H9 (cell line): ENCODE measurements at regions not wholly inside any gene's neighbourhood (a gene's known extent, or its start where the extent isn't known, plus 50 kb on each side); places are given as distances from the start of the nearest gene placed in this dataset.

Experiments
- DNase-seq: peaks from one replicate; pipeline ENCODE4 v3.0.0-alpha.2; 2017
- H2AFZ ChIP-seq: one replicate; pipeline ENCODE4 v1.6.1; 2013; ENCODE audit warnings: mild to moderate bottlenecking, low read length, control low read depth, moderate library complexity
- H2AK5ac ChIP-seq: 2 replicates; pipeline ENCODE4 v1.6.1; 2013; ENCODE audit warnings: low read length, control low read depth, mixed read lengths; ENCODE audit not compliant: insufficient read length
- H2BK120ac ChIP-seq: one replicate; pipeline ENCODE4 v1.6.1; 2013; ENCODE audit warnings: low read depth, mild to moderate bottlenecking, low read length, control low read depth, inconsistent platforms; ENCODE audit not compliant: poor library complexity, severe bottlenecking
- H2BK12ac ChIP-seq: 2 replicates; pipeline ENCODE4 v1.6.1; 2013; ENCODE audit warnings: low read length, control low read depth, mixed read lengths, low read depth; ENCODE audit not compliant: insufficient read length
- H2BK15ac ChIP-seq: 2 replicates; pipeline ENCODE4 v1.6.1; 2013; ENCODE audit warnings: low read depth, low read length, control low read depth
- H2BK20ac ChIP-seq: one replicate; pipeline ENCODE4 v1.6.1; 2013; ENCODE audit warnings: low read depth, mild to moderate bottlenecking, low read length, control low read depth, inconsistent platforms; ENCODE audit not compliant: poor library complexity, severe bottlenecking
- H2BK5ac ChIP-seq: 2 replicates; pipeline ENCODE4 v1.6.1; 2013; ENCODE audit warnings: low read length, control low read depth, mixed read lengths; ENCODE audit not compliant: insufficient read length
- H3K14ac ChIP-seq: 2 replicates; pipeline ENCODE4 v1.6.1; 2013; ENCODE audit warnings: low read length, control low read depth; ENCODE audit not compliant: insufficient read depth
- H3K18ac ChIP-seq: 2 replicates; pipeline ENCODE4 v1.6.1; 2013; ENCODE audit warnings: low read depth, mild to moderate bottlenecking, mixed read lengths, low read length, control low read depth; ENCODE audit not compliant: insufficient read length
- H3K23ac ChIP-seq: 2 replicates; pipeline ENCODE4 v1.6.1; 2013; ENCODE audit warnings: low read length, control low read depth, mixed read lengths, low read depth; ENCODE audit not compliant: insufficient read length
- H3K23me2 ChIP-seq: 2 replicates; pipeline ENCODE4 v1.6.1; 2013; ENCODE audit warnings: low read depth, mild to moderate bottlenecking, mixed read lengths, low read length, control low read depth; ENCODE audit not compliant: insufficient read length, poor library complexity, severe bottlenecking
- H3K27ac ChIP-seq: 2 replicates; pipeline ENCODE4 v1.5.1; 2013; ENCODE audit warnings: low read length, control low read depth, mixed read lengths, low read depth; ENCODE audit not compliant: insufficient read length
- H3K27me3 ChIP-seq: 2 replicates; pipeline ENCODE4 v1.6.1; 2013; ENCODE audit warnings: low read length, control low read depth, inconsistent platforms; ENCODE audit not compliant: insufficient read depth
- H3K4ac ChIP-seq: 2 replicates; pipeline ENCODE4 v1.6.1; 2013; ENCODE audit warnings: low read depth, mild to moderate bottlenecking, control low read depth, inconsistent platforms, low read length, moderate library complexity
- H3K4me1 ChIP-seq: 2 replicates; pipeline ENCODE4 v1.6.1; 2013; ENCODE audit warnings: low read length, control low read depth, inconsistent platforms; ENCODE audit not compliant: insufficient read depth
- H3K4me2 ChIP-seq: 2 replicates; pipeline ENCODE4 v1.6.1; 2013; ENCODE audit warnings: low read length, control low read depth, mixed read lengths; ENCODE audit not compliant: insufficient read length, insufficient read depth
- H3K56ac ChIP-seq: 2 replicates; pipeline ENCODE4 v1.6.1; 2013; ENCODE audit warnings: low read depth, mild to moderate bottlenecking, mixed read lengths, low read length, control low read depth; ENCODE audit not compliant: insufficient read length
- H3K79me1 ChIP-seq: 2 replicates; pipeline ENCODE4 v1.6.1; 2013; ENCODE audit warnings: low read depth, mild to moderate bottlenecking, moderate library complexity, low read length, control low read depth, inconsistent platforms; ENCODE audit not compliant: insufficient read depth, poor library complexity, severe bottlenecking
- H3K79me2 ChIP-seq: 2 replicates; pipeline ENCODE4 v1.6.1; 2013; ENCODE audit warnings: low read length, control low read depth, inconsistent platforms; ENCODE audit not compliant: insufficient read depth
- H3K9ac ChIP-seq: 2 replicates; pipeline ENCODE4 v1.6.1; 2013; ENCODE audit warnings: low read length, control low read depth, mixed read lengths; ENCODE audit not compliant: insufficient read length; ENCODE audit errors: extremely low read depth
- H3K9me3 ChIP-seq: one replicate; pipeline ENCODE4 v1.6.1; 2013; ENCODE audit warnings: low read depth, low read length, inconsistent platforms; ENCODE audit not compliant: control insufficient read depth
- H3T11ph ChIP-seq: one replicate; pipeline ENCODE4 v1.6.1; 2013; ENCODE audit warnings: mild to moderate bottlenecking, low read length, control low read depth, inconsistent platforms
- H4K20me1 ChIP-seq: one replicate; pipeline ENCODE4 v1.6.1; 2013; ENCODE audit not compliant: control insufficient read depth, insufficient read length, insufficient read depth
- H4K5ac ChIP-seq: 2 replicates; pipeline ENCODE4 v1.6.1; 2013; ENCODE audit warnings: low read depth, mild to moderate bottlenecking, mixed read lengths, low read length, control low read depth; ENCODE audit not compliant: insufficient read length
- H4K8ac ChIP-seq: replicated peaks from 2 replicates; pipeline ENCODE4 v1.6.1; 2013; ENCODE audit warnings: low read length, control low read depth, mixed read lengths, low read depth; ENCODE audit not compliant: insufficient read length
- H4K91ac ChIP-seq: 2 replicates; pipeline ENCODE4 v1.6.1; 2013; ENCODE audit warnings: low read depth, mild to moderate bottlenecking, moderate library complexity, mixed read lengths, low read length, control low read depth; ENCODE audit not compliant: insufficient read length
- H3K27ac Mint-ChIP-seq, 3 experiments: 2 replicates in 2 of 3; 3 replicates in 1 of 3; pipeline ENCODE4 v1.8.0; 2020 to 2021; ENCODE audit warnings: mixed read lengths in 3 of 3, mild to moderate bottlenecking in 1 of 3, moderate library complexity in 1 of 3
- H3K27me3 Mint-ChIP-seq: 2 replicates; pipeline ENCODE4 v1.8.0; 2021; ENCODE audit warnings: low read depth, mild to moderate bottlenecking, moderate library complexity, mixed read lengths
- H3K36me3 Mint-ChIP-seq, 3 experiments: 2 replicates in 2 of 3; 3 replicates in 1 of 3; pipeline ENCODE4 v1.8.0; 2020 to 2021; ENCODE audit warnings: low read depth in 3 of 3, mixed read lengths in 3 of 3; ENCODE audit not compliant: insufficient read depth in 1 of 3
- H3K4me1 Mint-ChIP-seq, 2 experiments: 2 replicates each; pipeline ENCODE4 v1.8.0; 2020; ENCODE audit warnings: mixed read lengths in 2 of 2
- H3K4me3 Mint-ChIP-seq, 2 experiments: 2 replicates in 1 of 2; 3 replicates in 1 of 2; pipeline ENCODE4 v1.8.0; 2020 to 2021; ENCODE audit warnings: mild to moderate bottlenecking in 2 of 2, mixed read lengths in 2 of 2, moderate library complexity in 1 of 2
- H3K9me3 Mint-ChIP-seq, 2 experiments: 2 replicates in 1 of 2; 3 replicates in 1 of 2; pipeline ENCODE4 v1.8.0; 2020; ENCODE audit warnings: mild to moderate bottlenecking in 2 of 2, mixed read lengths in 2 of 2, moderate library complexity in 1 of 2
- CTCF ChIP-seq: fragments of 200-600 bp; sonication (generic); conservative IDR thresholded peaks from 3 replicates; pipeline ENCODE4 v1.8.0; 2021; ENCODE audit warnings: antibody characterized with exemption, mild to moderate bottlenecking
- WGBS: extraction: QIAGEN DNeasy Blood & Tissue Kit; methylation state at CpG from one replicate; pipeline ENCODE4 v1.1.7; 2013; ENCODE audit warnings: missing lambda C conversion rate, low lambda C conversion rate, mixed read lengths; ENCODE audit not compliant: insufficient read length; ENCODE audit errors: extremely low coverage; 5-methylcytosine and 5-hydroxymethylcytosine counted together

GRCh38 chr22:33119044-33119443 lies 60.9 kb upstream of the SYN3 start:
- DNase-seq = no peak

More at GRCh38 chr22:33119044-33119443, 60.9 kb upstream of the SYN3 start:
- peaks cover 0 to 5% of the 10 kb centered on the region in 2 experiments; a peak in 2 of 4 replicates for H3K4me1 Mint-ChIP-seq
- Histone ChIP-seq H3K79me1 (no peaks in the 10 kb centered on the region), H3K79me2 (no peaks in the 10 kb centered on the region), H3K23ac (no peak overlapping the region), H4K8ac (no peak overlapping the region), H2BK12ac (no peak overlapping the region), H4K20me1 (no peaks in the 10 kb centered on the region), H4K91ac (no peak overlapping the region), H2BK15ac (no peak overlapping the region), H3K18ac (no peak overlapping the region), H3K4ac (no peak overlapping the region), H3T11ph (no peak overlapping the region), H2AFZ (no peak overlapping the region), H3K27me3 (no peaks in the 10 kb centered on the region), H2BK20ac (no peak overlapping the region), H2BK120ac (no peak overlapping the region), H3K9ac (no peak overlapping the region), H3K14ac (no peak overlapping the region), H4K5ac (no peak overlapping the region), H3K9me3 (no peaks in the 10 kb centered on the region), H2AK5ac (no peak overlapping the region), H3K4me1 (no peaks in the 10 kb centered on the region; the same call in 1 of the 2 replicates), H2BK5ac (no peak overlapping the region), H3K23me2 (no peaks in the 10 kb centered on the region), H3K56ac (no peak overlapping the region), H3K4me2 (no peak overlapping the region), H3K27ac (no peak overlapping the region)
- peaks cover 11% of the 10 kb centered on the region for H3K27me3 Mint-ChIP-seq
- no peaks in the 10 kb centered on the region; a peak in 1 of 7 replicates for H3K36me3 Mint-ChIP-seq
- H3K4me3 Mint-ChIP-seq = no peak overlapping the region
- no peak for TF ChIP-seq CTCF
- WGBS = no CpG with 5 or more reads among the region's 2 CpGs
- no peaks in the 10 kb centered on the region; a peak in 1 of 5 replicates for H3K9me3 Mint-ChIP-seq
- no peak overlapping the region for H3K27ac Mint-ChIP-seq
